GM19324 (cell line): ENCODE measurements at regions not wholly inside any gene's neighbourhood (a gene's known extent, or its start where the extent isn't known, plus 50 kb on each side); places are given as distances from the start of the nearest gene placed in this dataset.

Experiments
- ATAC-seq: cut with Tn5 transposase; IDR thresholded peaks from one replicate; pipeline ENCODE4 v1.9.1; 2021; ENCODE audit warnings: mild to moderate bottlenecking, moderate library complexity; ENCODE audit not compliant: unreplicated experiment, low FRiP score

DNA sequence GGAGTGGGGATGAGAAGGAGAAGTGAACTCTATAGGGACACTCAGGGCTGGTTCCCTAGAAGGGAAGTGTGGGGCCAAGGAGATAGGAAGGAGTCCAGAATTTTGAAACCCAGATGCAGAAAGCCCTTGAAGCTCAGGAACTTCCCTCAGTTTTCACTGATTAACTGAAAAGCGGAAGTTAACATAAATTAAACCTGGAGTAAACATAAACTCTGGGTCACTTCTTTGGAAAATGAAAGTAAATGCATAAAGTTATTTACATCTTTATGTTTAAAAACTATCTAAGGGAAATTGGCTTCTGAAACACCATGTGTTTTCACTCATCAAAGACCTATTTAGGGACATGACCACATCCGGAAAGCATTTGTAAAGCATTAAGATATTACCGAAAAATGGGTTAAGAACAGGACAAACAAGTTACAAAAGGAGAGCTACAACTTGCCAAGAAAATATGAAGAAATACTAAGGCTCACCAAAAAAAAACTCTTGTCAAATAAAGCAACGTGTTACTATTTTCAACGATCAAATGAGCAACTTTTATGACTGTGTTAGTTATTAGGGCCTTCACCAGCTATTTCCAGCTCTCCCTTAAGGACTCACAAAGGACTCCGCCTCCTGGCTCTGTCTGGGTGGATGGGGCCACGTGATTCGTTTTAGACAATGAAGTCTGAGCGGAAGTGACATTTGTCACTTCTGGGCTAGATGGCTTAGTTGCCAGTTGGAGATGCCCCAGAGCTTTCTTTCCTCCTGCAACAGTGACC is 439.1 kb upstream of the ZNF507 start:
- no peak for ATAC-seq

DNA sequence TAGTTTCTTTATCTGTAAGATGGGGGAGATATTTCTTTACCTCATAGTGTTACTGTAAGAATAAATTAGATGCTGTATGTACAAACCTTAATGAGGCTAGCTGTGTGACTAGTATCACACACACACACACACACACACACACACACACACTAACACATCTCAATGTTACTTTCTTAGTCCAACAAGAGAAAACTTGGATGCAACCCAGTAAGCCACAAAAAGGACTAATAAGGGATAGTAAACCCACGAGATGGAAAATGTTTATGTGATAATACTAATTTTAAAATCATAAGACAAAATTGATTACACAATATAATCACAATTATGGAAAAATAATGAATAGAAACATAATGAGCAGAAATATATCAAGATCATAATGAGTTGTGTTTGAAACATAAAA is 437.7 kb upstream of the ZNF507 start:
- ATAC-seq = no peak

DNA sequence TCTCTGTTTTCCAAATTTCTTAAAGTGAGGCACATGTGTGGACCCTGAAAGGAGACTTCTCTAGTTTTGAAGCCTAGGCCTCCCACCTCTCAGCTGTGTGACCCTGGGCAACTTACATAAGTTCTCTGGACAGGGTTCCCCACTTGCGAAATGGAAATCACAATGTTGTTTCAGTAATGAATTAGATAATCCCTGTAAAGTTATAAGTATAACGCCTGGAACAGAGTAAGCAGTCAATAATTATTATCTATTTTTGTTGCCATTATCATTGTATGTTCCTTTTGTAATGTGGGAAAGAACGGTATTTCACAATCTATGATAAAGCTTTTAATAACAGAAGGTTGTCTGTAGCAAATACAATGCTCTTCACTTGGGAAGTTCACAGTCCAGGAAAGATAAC is 437.3 kb upstream of the ZNF507 start:
- ATAC-seq = no peak

DNA sequence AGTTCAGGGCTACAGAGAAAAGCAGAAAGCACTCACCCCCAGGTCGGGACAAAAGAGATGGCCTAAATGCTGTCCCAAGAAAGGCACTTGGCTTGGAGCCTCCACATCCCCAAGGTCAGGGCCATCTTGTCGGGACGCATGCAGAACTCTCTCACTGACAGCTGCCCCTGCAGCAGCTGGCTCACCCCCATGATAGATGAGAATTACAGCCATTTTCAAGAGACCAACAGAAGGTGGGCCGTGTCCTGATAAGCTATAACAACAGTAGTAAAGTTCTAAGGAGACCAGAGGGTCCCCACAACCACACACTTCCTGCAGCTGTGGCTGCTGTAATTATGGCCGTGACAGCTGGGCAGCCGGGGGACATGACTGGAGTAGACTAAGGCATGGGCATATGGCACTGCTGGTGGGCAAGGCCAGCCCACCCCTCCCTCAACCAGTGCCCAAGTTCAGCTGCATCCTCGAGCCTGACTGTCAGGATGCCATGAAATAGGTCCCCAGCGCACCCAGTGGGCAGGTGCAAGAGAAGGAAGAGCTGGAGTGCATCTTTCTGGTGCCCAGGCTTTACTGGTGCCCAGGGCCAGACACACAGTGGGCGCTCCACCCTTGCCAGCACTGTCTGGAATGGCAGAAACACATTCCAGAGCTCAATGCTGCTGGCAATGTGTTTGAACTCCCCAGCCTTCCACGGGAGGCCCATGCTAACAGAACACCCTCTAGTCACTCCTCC is 436.7 kb upstream of the ZNF507 start:
- ATAC-seq = no peak

DNA sequence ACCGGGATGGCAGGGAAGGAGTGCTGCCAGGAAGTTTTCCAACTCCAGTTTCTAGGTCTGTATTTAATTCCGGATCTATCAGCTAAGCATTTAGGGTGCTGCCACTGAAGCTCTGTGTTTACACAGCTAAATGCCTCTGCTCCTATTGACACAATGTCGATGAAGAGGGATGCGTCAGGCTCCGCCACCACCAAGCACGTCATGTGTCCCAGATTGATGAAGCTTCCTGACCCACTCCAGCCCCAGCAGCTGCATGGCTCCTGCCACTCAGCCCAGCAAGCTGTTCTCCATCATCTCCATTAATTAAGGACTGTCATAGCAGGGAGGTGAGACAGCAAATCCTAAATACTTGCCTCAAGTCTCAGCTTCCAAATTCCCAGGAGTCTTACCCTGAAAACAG is 435.2 kb upstream of the ZNF507 start:
- no peak for ATAC-seq

DNA sequence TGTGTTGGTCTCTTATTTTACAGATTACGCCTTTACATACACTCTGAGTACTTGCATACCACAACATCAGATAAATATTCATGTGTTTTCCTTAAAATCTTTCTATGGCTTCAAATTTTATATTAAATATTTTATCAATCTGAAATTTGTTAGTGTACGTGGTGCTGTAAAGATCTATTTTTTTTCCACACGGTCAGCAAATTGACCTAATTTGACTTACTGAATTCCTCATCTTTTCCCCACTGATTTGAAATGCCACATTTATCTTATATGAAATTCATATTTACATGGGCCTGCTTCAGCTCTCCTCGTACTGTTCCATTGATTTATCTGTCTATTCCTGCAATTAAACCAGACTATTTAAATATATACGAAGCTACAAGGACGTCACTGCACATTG is 433.8 kb upstream of the ZNF507 start:
- no peak for ATAC-seq

DNA sequence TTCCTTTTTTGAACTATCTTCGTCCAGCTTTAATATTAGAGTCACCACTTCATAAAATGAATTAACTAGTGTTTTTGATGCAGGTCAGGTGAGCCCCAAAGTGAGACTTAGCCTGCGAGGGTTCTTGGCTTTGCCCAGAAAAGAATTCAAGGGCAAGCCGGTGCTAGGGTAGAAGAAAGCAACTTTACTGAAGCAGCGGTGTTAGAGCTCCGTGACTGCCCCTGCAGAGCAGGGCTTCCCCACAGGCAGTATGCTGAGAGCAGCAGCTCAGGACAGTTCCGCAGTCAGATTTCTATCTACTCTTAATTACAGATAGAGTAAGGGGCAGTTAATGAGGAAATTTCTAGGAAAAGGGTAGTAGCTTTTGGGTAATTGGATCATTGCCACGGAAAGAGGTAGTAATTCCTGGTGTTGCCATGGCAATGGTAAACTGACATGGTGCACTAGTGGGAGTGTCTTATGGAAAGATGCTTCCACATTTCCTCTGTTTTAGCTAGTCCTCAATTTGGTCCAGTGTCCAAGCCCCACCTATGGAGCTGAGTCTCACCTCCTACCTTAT is 432.2 kb upstream of the ZNF507 start:
- ATAC-seq = no peak

DNA sequence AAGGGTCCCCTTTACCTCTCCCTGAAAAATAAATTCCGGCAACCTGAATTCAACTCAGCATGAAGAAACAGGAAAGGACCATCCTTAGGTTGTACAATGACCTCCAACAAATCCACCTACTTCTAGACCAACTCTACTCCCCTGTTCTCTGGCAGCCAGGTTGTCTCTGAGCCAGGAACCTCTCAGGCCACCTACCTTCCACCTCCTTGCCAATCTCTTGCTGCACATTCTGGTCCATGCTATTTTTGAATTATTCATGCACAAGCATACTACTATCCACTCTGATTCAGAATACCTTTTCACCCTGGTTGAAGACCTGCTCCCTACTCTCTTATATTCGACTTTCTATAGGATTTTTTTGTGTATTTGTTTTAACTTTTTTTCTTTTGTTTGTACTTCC is 415.0 kb upstream of the ZNF507 start:
- ATAC-seq = no peak

DNA sequence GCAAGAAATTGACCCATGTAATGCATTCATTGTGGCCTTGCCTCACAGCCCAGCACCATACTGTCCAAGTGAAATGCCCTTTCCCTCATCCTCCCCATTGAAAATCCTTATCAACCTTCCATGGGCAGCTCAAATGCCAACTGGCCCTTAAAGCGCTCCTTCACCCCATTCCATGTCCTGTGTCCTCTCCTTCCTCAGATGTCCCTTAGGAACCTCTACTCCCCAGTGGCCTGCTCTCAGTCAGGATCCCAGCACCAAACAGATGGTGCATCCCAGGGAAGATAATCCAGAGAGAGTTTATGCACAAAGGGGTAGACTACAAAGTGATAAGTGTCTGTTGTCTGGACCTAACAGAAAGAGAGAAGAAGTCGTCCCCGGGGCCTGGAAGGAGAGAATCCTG is 407.4 kb upstream of the ZNF507 start:
- ATAC-seq = no peak

DNA sequence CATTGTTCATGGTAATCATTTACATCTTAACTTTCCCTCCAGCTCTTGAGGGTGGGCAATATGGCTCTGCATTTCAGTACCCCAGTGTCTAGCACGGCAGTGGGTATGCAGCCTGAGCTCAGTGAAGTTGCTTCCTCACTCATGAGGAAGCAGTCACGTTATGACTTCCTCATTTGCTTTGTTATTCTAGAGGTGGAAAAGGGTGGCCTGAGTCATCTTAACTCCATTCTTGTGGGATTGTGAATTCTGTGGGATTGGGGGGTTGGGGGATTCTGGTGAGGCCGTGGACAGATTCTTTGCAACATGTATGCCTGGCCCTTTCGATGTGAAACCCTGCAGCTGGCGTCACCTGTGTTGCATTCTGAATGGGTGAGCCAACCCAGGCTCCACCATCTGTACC is 406.7 kb upstream of the ZNF507 start:
- ATAC-seq = no peak

DNA sequence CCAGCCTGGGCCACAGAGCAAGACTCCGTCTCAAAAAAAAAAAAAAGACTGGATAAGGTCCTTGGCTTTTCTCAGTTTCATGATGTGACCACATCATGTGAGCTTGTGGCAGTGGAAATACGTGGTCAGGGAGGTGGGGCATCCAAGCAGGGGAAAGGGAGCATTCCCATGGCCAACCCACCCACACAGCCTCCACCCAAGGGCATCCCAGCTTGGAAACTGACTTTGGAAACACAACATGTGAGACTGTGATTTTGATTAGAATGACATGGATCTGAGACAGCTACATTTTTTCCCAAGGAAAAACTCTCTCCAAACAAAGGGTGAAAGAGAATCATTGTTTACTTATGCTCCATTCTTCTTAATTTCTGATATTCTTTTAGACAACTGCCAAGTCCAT is 405.0 kb upstream of the ZNF507 start:
- no peak for ATAC-seq

DNA sequence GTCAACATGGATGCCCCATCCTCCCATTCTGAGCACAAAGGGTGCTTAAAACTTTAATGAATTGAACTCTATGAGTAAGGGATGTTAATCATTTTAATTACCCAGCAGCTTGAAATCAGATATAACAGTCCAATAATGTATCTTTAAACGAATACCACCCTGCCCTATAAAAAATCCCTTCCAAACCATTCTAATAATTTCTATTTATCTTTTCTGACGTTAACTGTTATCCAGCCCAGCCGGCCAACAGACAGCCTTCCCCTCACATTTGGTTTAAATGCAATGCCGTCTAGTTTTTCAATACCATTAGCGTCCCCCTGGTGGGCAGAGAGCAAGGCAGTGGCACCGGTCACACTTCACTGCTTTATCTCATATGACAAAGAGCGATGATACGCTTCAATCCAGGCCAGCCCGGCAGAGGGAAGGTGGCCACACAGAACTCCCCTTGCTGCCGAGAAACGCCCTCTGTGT is 402.2 kb upstream of the ZNF507 start:
- no peak for ATAC-seq

DNA sequence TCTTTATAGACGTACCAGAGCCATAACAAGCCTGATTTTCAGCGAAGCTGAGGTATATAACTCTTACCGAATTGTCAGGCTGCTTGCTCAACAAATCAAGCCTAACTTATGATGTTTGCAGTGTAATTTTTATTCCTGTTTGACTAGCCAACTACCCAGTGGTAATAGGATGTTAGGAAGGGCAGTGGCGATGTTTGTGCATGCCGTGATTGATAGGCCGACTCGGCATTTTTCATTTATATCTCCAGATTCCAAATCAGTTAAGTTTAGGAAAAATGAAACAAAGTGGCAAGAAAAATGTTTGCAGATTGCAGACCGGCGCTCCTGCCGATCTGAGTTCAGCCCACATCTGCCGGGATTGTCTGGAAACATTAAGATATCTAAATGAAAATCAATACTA is 401.6 kb upstream of the ZNF507 start:
- ATAC-seq = no peak

DNA sequence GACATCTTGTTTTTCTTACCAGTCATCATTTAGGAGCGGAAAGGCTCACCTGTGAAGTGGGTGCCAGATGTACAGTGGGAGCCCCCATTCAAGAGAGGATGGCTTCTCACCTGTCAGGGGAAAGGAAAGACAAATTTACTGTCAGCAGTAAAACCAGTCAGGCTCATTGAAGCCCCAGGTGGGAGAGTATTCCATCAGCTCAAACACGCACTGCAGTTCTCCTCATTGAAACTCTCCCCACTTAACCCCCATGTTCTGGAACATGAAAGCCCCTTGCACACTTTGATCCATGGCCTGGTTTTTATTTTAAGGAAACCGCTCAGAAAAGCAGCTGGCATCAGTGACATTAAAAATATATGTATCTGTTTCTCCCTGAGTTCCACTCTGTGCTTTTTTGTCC is 401.1 kb upstream of the ZNF507 start:
- no peak for ATAC-seq

DNA sequence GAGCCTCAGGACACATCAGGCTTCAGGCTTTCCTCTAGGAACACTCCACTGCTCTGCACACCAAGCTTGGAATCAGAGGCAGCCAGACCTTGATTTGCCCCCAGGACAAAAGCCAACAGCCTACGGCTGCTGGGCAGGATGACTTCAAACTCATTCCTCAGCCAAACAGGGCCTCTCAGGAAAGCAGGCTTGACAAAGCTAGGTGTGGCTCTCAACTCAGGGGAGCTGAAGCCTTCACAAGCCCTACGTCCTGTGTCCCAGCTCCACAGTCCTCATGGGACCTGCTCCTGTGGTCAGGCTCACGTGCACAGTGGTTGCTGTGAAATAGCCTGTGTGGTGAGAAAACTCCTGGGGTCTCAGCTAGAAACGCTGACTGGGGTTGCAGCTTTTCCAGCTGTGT is 398.9 kb upstream of the ZNF507 start:
- no peak for ATAC-seq

DNA sequence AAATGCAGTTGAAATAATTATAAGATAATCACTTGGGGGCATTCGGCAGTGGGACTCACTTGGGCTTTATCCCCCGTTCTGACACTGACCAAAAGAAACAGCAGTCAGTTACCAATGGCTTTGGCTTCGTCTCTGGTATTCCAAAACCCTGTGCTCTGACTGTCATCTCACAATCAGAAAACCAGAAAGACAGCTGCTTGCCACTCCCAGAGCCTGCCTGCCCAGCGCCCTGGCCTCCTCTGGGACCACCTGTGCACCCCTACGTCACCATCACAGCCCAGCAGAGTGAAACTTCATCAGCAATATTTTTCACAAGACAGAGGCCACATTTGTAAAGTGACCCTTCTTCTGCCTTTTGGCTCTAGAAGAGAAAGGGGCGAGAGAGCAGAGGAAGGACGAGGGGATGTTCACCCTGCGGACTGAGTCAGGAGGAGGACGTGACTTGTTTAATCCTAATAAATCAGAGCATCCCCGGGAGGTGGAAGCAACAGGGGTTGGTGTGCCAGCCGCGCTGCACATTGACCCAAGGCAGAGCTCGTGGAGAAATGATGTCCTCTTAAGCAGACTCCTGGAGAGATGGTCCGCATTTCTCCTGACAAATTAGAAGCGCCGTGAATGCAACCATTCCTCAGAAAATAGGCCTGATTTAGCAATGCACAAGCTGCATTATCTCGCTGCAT is 397.8 kb upstream of the ZNF507 start:
- no peak for ATAC-seq

DNA sequence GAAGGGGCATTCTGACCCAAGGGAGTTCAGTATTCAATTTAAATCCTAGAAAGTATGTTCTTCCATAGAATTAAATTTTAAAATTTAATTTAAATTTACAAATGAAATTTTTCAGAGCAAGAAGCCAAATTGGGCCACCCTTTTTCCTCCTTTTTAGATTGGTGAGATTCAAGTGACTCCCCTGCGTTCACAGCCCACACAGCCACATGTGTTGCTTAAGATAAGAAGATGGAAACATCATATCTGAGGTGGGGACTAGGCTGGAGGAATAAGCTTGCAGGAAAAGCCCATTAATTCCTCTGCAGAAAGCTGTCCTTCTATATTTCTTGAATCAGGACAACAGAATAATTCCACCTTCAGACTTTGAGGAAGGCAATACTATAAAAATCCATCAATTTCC is 392.7 kb upstream of the ZNF507 start:
- ATAC-seq = no peak

DNA sequence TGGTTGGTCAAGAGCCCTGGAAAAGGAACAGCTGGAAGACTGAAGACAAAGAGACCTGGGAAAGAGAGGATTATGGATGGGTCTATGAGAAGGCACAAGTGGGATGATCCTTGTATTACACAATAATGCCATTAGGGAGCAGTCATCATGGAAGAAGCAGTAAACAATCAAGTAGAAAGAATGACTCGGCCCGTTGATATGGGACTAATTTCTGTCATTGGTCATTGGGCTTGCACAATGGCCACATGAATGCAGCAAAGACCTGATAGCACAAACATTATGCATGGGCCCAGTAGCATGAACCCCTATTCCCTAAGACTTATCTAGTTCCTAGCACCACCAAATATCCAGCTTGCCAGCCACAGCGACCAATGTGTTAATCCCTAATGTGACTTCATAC is 390.3 kb upstream of the ZNF507 start:
- no peak for ATAC-seq

DNA sequence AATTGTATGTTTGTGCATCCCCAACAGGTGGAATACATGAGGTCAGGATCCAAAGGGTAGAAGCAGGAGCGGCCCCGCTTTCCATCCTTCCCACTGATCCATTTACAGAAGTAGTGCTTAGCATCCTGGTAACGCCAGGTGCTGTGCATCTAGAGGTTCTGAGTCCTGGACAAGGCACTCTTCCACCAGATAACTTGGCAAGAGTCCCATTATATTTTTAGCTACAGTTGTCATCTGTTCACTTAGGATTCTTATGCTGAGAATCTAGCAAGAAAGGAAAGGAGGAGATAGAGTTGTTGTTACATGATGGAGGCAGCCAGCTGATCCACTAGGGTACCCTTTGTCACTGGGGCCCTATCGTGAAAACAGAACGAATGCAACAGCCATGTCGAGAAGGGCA is 389.5 kb upstream of the ZNF507 start:
- ATAC-seq = no peak

DNA sequence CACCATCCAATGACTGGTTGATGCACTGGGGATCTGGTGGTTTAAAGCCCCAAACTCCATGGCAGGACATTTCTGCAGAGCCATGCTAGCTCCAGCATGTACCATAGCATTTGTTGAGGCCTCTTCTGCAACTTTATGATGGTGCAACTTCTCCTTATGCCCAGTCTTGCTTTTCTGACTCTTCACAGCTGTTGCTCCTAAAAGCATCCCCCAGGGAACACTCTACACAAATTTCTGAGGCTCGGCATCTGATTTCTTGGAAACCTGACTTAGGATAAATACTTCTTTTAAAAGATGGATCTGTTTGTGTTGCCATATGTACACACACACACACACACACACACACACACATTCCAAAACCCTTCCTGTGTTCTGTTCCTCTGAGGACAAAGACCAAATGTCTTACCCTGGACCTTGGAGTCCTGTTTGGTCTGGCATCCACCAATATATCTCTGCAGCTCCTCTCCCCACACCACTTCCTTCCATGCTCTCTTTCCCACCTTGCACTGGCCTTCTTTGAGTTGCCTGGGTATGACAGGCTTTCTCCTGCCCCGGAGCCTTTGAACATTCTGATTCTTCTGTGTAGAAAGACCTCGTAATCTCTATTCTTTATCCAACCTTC is 388.5 kb upstream of the ZNF507 start:
- ATAC-seq = no peak

DNA sequence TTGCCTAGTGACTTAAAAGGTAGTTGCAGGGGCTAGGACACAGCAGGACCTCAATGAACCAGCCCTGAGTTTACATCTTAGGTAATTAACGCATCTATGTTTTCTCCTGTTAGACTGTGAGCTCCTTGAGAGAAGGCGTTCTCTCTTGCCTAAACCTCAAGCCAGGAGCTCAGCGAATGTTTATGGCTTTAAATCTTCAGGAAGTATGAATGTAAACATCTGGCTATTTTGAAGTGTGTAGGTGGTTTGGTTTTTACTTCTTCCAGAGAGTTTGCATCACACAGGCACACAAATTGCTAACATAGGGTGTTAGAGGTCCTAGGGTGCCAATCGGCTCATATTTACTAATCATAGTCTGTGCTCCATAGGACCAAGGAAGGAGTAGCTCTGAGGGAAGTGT is 387.7 kb upstream of the ZNF507 start:
- ATAC-seq = no peak
